Adrenal gland (tissue), 5 donors: ENCODE measurements at regions not wholly inside any gene's neighbourhood (a gene's known extent, or its start where the extent isn't known, plus 50 kb on each side); places are given as distances from the start of the nearest gene placed in this dataset.

ENCODE experiments used
- CTCF ChIP-seq, 6 experiments: fragments of 450-650 bp in 4 of 6; fragments of 200-600 bp in 2 of 6; sonication (generic) in 1 of 6; IDR thresholded peaks; 1 replicate in 5 of 6; 2 replicates in 1 of 6; pipeline versions ENCODE4 v1.5.1 to v1.8.0; 2016 to 2021; ENCODE audit warnings: antibody characterized with exemption in 6 of 6, mild to moderate bottlenecking in 2 of 6, moderate library complexity in 1 of 6
- POLR2A ChIP-seq, 2 donors: fragments of 450-650 bp; IDR thresholded peaks; one replicate each; pipeline ENCODE4 v1.6.1; 2017; ENCODE audit warnings: antibody characterized with exemption in 2 of 2, mild to moderate bottlenecking in 2 of 2, moderate library complexity in 1 of 2
- donor health status: DM: no; HTN: no; CAD: no.

- TF ChIP-seq CTCF (IDR thresholded peaks at IDR 0.05), result no peak
- no peak for TF ChIP-seq POLR2A (IDR thresholded peaks at IDR 0.05)
These were observed 566.5 kb upstream of the PCDH15 start for GRCh38 chr10:55367555-55367954.
